Right lobe of liver (tissue), 6 donors: ENCODE measurements at regions not wholly inside any gene's neighbourhood (a gene's known extent, or its start where the extent isn't known, plus 50 kb on each side); places are given as distances from the start of the nearest gene placed in this dataset.

ENCODE experiments used
- ATAC-seq, 4 donors: fragments of 200-7000 bp; cut with Tn5 transposase; one replicate each; pipeline ENCODE4 v1.9.1; 2020; ENCODE audit warnings: mild to moderate bottlenecking in 4 of 4, moderate library complexity in 4 of 4
- DNase-seq, 3 donors: peaks; one replicate each; pipeline ENCODE4 v3.0.0-alpha.2; 2020
- H3K27ac ChIP-seq, 3 donors: fragments of 200-600 bp; one replicate each; pipeline ENCODE4 v1.8.0; 2022
- H3K27me3 ChIP-seq, 2 donors: fragments of 200-600 bp; one replicate each; pipeline ENCODE4 v1.8.0; 2022
- H3K36me3 ChIP-seq, 4 donors: fragments of 200-600 bp; sonication (generic) in 1 of 4; one replicate each; pipeline versions ENCODE4 v1.5.1 to v1.8.0; 2017 to 2022; ENCODE audit warnings: control low read depth in 1 of 4
- H3K4me1 ChIP-seq, 4 donors: fragments of 200-600 bp; sonication (generic) in 1 of 4; one replicate each; pipeline versions ENCODE4 v1.5.1 to v1.8.0; 2017 to 2022; ENCODE audit warnings: control low read depth in 1 of 4
- H3K4me3 ChIP-seq, 3 donors: fragments of 200-600 bp; one replicate each; pipeline ENCODE4 v1.8.0; 2022
- H3K9me3 ChIP-seq, 4 donors: fragments of 200-600 bp; sonication (generic) in 1 of 4; one replicate each; pipeline versions ENCODE4 v1.5.1 to v1.8.0; 2017 to 2022; ENCODE audit warnings: control low read depth in 1 of 4
- POLR2A ChIP-seq: fragments of 450-650 bp; IDR thresholded peaks from one replicate; pipeline ENCODE4 v1.6.1; 2017; ENCODE audit warnings: antibody characterized with exemption, mild to moderate bottlenecking
- WGBS: methylation state at CpG from one replicate; pipeline ENCODE4 v1.1.6; 2018; ENCODE audit warnings: low coverage, low lambda C conversion rate; ENCODE audit not compliant: insufficient coverage; ENCODE audit errors: missing lambda C conversion rate; 5-methylcytosine and 5-hydroxymethylcytosine counted together
- intact Hi-C, 2 donors: fragments of 100-400 bp; cut with DNase I; formaldehyde crosslinking; loops; one replicate each; pipeline versions ENCODE4 v1.11.2 to v1.14.1; 2022
- TF ChIP-seq, protein P1 (sequence below), 4 donors: fragments of 200-600 bp in 3 of 4; fragments of 450-650 bp in 1 of 4; IDR thresholded peaks; one replicate each; pipeline versions ENCODE4 v1.5.1 to v1.8.0; 2016 to 2022; ENCODE audit warnings: antibody characterized with exemption in 4 of 4, mild to moderate bottlenecking in 2 of 4
- donor health status: DM: no; HTN: yes; CAD: no.
- donor health status: DM: no; HTN: no; CAD: no.
- donor health status: DM: no; HTN: no; CAD: no.
- donor health status: DM: no; HTN: yes; CAD: no.
- donor health status: DM: no; HTN: yes; CAD: no.

DNA sequence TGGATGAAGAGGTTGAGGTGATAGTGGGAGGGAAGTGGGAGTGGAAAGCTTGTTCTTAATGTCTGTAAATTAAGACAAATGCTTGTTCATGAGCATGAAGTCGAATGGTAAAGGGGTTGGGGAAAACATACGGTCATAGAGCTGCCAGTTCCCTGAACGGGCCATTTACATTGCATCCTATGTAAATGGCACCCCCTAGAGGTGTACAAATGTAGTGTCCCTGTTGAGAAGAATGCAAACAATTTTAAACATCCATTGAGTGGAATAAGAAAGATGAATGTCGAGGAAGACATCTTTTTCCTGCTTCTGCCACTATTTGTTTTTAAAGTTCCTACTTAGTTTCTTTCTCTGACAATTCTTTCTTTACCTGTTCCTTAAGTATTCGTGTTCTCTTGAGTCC lies 155.7 kb downstream of the RDH14 start:
- H3K36me3 ChIP-seq = no peaks in the 10 kb centered on the region
- WGBS = 32% methylated on average over 5 of the region's 5 CpGs
- H3K4me1 ChIP-seq = no peaks in the 10 kb centered on the region
- H3K27ac ChIP-seq = no peak overlapping the region
- TF ChIP-seq, protein P1, sequence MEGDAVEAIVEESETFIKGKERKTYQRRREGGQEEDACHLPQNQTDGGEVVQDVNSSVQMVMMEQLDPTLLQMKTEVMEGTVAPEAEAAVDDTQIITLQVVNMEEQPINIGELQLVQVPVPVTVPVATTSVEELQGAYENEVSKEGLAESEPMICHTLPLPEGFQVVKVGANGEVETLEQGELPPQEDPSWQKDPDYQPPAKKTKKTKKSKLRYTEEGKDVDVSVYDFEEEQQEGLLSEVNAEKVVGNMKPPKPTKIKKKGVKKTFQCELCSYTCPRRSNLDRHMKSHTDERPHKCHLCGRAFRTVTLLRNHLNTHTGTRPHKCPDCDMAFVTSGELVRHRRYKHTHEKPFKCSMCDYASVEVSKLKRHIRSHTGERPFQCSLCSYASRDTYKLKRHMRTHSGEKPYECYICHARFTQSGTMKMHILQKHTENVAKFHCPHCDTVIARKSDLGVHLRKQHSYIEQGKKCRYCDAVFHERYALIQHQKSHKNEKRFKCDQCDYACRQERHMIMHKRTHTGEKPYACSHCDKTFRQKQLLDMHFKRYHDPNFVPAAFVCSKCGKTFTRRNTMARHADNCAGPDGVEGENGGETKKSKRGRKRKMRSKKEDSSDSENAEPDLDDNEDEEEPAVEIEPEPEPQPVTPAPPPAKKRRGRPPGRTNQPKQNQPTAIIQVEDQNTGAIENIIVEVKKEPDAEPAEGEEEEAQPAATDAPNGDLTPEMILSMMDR (IDR thresholded peaks at IDR 0.05) = peak in 3 of 4 donors; percentile 11 to 32 (median 22)
- TF ChIP-seq POLR2A = no peak
- DNase-seq (no peak), ATAC-seq (no peak)
- no peak overlapping the region for H3K4me3 ChIP-seq
- H3K27me3 ChIP-seq = no peaks in the 10 kb centered on the region
- H3K9me3 ChIP-seq = no peaks in the 10 kb centered on the region
- intact Hi-C loops = no loop called here

DNA sequence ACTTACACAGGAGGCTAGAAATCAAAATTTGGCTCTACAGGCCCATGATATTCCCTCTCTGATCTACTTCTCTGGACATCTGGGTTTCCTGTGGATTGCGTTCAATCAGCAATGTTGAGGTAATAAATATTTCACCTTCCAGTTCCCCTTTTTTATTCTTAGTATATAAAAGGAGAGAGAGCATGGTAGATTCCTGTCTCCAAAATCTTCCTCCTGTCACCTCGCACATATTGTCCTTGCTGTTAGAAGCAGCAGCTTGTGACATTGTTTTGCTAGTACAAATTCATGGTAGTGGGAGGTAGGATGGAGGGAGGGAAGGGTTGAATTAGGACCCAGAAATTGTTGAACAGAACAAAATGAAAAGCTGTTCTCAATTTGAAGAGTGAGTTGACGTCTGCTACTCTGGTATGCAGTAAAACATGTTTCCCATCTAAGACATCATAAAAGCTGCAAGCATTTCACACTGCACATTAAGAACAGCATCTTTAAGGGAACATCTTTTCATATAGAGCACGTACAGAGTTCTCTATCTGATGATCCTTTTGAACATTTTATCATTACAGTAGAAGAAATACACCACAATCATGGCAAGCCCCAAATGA lies 156.4 kb downstream of the RDH14 start:
- H3K4me3 ChIP-seq = no peak overlapping the region
- H3K36me3 ChIP-seq = no peaks in the 10 kb centered on the region
- H3K9me3 ChIP-seq = no peaks in the 10 kb centered on the region
- TF ChIP-seq, protein P1 (IDR thresholded peaks at IDR 0.05) = no peak
- no peak for TF ChIP-seq POLR2A
- DNase-seq = no peak
- 49% methylated on average over 4 of the region's 4 CpGs for WGBS
- ATAC-seq = no peak
- intact Hi-C loops = no loop called here
- H3K27ac ChIP-seq = no peak overlapping the region
- no peaks in the 10 kb centered on the region for H3K4me1 ChIP-seq
- H3K27me3 ChIP-seq = no peaks in the 10 kb centered on the region

DNA sequence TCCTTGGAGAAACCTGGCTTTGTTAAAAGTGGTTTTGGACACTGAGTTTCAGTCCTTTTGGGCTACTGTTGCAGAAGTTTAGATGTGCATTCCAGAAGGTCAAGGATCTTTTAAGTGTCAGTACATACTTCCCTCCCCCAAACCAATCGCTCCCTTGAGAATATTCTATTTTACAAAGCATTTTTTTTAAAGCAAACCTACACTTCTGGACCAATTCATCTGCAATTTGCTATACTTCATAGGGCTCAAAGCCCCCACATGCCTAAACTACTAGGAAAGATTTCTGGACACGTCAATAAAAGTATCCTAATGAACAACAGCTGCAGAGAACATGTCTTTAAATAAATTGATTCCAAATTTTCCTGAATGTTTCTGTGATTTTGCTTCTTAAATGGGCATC lies 157.6 kb downstream of the RDH14 start:
- ATAC-seq (no peak), DNase-seq (no peak)
- 69% methylated on average over 2 of the region's 2 CpGs for WGBS
- no peak overlapping the region for H3K4me3 ChIP-seq
- no peak overlapping the region for H3K27ac ChIP-seq
- intact Hi-C loops = no loop called here
- H3K9me3 ChIP-seq = no peaks in the 10 kb centered on the region
- H3K4me1 ChIP-seq = no peaks in the 10 kb centered on the region
- no peaks in the 10 kb centered on the region for H3K36me3 ChIP-seq
- no peak for TF ChIP-seq POLR2A
- no peaks in the 10 kb centered on the region for H3K27me3 ChIP-seq

DNA sequence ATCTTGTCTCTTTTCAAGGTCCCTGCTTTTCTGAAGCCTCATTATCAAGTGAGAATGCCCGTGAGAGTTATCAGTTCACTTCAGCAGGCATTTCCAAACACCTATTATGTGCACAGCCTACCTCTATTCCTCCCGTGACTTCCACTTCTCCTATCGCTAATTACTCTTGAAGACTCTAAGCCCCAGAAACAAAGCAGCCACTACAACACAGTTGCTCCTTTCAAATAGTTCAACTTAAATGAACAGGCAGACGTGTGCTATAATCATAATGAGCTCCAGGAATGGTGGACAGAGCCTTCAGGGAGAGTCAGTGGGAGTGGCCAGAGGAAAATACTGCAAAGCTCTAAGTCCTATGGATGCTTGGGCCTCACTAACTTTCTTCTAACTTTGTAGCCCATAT lies 159.0 kb downstream of the RDH14 start:
- Histone ChIP-seq H3K36me3 (no peaks in the 10 kb centered on the region), H3K4me3 (no peak overlapping the region), H3K27ac (no peak overlapping the region), H3K4me1 (no peaks in the 10 kb centered on the region), H3K27me3 (no peaks in the 10 kb centered on the region), H3K9me3 (no peaks in the 10 kb centered on the region)
- DNase-seq (no peak), ATAC-seq (no peak)
- 46% methylated on average over 4 of the region's 4 CpGs for WGBS
- TF ChIP-seq POLR2A = no peak
- TF ChIP-seq, protein P1 (IDR thresholded peaks at IDR 0.05) = no peak
- intact Hi-C loops = no loop called here

DNA sequence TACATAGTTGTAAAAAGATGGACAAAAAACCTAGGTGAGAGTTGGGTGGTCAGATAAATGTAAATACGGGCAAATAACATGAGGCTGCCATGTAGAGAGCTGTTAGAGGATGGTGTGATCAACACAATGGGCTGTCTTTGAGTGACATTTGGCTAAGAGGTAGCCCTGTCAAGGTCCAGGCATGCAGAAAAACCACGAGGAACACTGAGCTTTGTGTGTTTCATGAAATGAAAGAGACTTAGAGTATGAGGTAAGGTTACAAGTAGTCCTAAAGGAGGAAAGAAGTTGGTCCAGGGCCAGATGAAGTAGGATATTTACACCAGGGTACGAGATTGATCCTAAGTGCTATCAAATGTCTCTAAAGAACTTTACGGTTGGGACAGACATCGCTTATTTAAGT lies 160.9 kb downstream of the RDH14 start:
- H3K27me3 ChIP-seq = no peaks in the 10 kb centered on the region
- H3K9me3 ChIP-seq = no peaks in the 10 kb centered on the region
- intact Hi-C loops = no loop called here
- H3K4me1 ChIP-seq = no peaks in the 10 kb centered on the region
- no peaks in the 10 kb centered on the region for H3K36me3 ChIP-seq
- TF ChIP-seq, protein P1 (IDR thresholded peaks at IDR 0.05) = no peak
- TF ChIP-seq POLR2A = no peak
- no peak for DNase-seq
- no peak for ATAC-seq
- no peak overlapping the region for H3K4me3 ChIP-seq
- 64% methylated on average over 5 of the region's 5 CpGs for WGBS
- no peak overlapping the region for H3K27ac ChIP-seq
